HepG2 (cell line): ENCODE measurements at regions not wholly inside any gene's neighbourhood (a gene's known extent, or its start where the extent isn't known, plus 50 kb on each side); places are given as distances from the start of the nearest gene placed in this dataset.

Experiments
- ATAC-seq: fragments of 200-7000 bp; cut with Tn5 transposase; 3 replicates; pipeline ENCODE4 v1.9.1; 2020; ENCODE audit warnings: mild to moderate bottlenecking, moderate library complexity
- BruUV-seq: library from RNA; stranded (reverse); fragments of 400-500 nt; replicated peaks from 2 replicates; lab custom pipeline; 2021; lab: Mats Ljungman, UMichigan
- CTCF ChIA-PET: fragments of 300-600 bp; formaldehyde crosslinking; extraction: SDS; loops from one replicate; lab custom pipeline; 2021; ENCODE audit warnings: low total read pairs, inconsistent platforms, low intra/inter-chr PET ratio; lab: Yijun Ruan, JAX
- POLR2A ChIA-PET: fragments of 350-600 bp; sonication (Branson Sonifier 250); formaldehyde crosslinking; loops from one replicate; lab custom pipeline; 2020; ENCODE audit warnings: antibody characterized with exemption, inconsistent platforms; lab: Yijun Ruan, JAX
- DNase-seq: peaks from one replicate; pipeline ENCODE4 v3.0.0-alpha.2; 2015; ENCODE audit warnings: low spot score
- FAIRE-seq: peaks from 3 replicates; lab custom pipeline; 2011; peaks lifted over from hg19 to GRCh38; lab: Jason Lieb, UNC
- H2AFZ ChIP-seq: one replicate; pipeline ENCODE4 v1.6.1; 2011; ENCODE audit warnings: low read length, inconsistent platforms
- H3K27ac ChIP-seq: fragments of 300-600 bp; 3 replicates; pipeline ENCODE4 v1.8.0; 2011; ENCODE audit warnings: mixed run types, mild to moderate bottlenecking, mixed read lengths, low read length, inconsistent platforms; ENCODE audit not compliant: insufficient read depth; ENCODE audit errors: extremely low read length
- H3K27me3 ChIP-seq, 2 experiments: fragments of 200-600 bp in 1 of 2; 2 replicates in 1 of 2; 3 replicates in 1 of 2; pipeline versions ENCODE4 v1.6.0 to v1.8.0; 2011; ENCODE audit warnings: low read length in 2 of 2, mild to moderate bottlenecking in 2 of 2, moderate library complexity in 2 of 2, inconsistent platforms in 1 of 2; ENCODE audit not compliant: insufficient read depth in 2 of 2, control insufficient read depth in 1 of 2
- H3K36me3 ChIP-seq, 2 experiments: fragments of 200-600 bp in 1 of 2; replicated peaks in 1 of 2; 2 replicates in 1 of 2; 3 replicates in 1 of 2; pipeline versions ENCODE4 v1.5.1 to v1.8.0; 2011; ENCODE audit warnings: low read length in 2 of 2, inconsistent platforms in 1 of 2; ENCODE audit not compliant: insufficient read depth in 2 of 2, control insufficient read depth in 1 of 2
- H3K4me1 ChIP-seq: 2 replicates; pipeline ENCODE4 v1.5.1; 2012; ENCODE audit warnings: low read length, inconsistent platforms; ENCODE audit not compliant: insufficient read depth
- H3K4me2 ChIP-seq: 2 replicates; pipeline ENCODE4 v1.6.0; 2011; ENCODE audit warnings: low read depth, low read length, inconsistent platforms
- H3K4me3 ChIP-seq, 3 experiments: fragments of 200-600 bp in 1 of 3; sonication (generic), shearing (Covaris generic) in 1 of 3; replicated peaks in 1 of 3; 2 replicates each; pipeline ENCODE4 v1.5.1; 2011 to 2016; ENCODE audit warnings: low read length in 3 of 3, inconsistent platforms in 2 of 3, low read depth in 2 of 3, mild to moderate bottlenecking in 2 of 3, control low read depth in 1 of 3, mixed read lengths in 1 of 3; ENCODE audit not compliant: insufficient read depth in 1 of 3
- H3K79me2 ChIP-seq: one replicate; pipeline ENCODE4 v1.6.1; 2011; ENCODE audit warnings: low read length, inconsistent platforms; ENCODE audit not compliant: insufficient read depth
- H3K9ac ChIP-seq: 2 replicates; pipeline ENCODE4 v1.6.0; 2011; ENCODE audit warnings: mild to moderate bottlenecking, low read depth, low read length, inconsistent platforms; ENCODE audit not compliant: insufficient read depth
- H3K9me3 ChIP-seq: 2 replicates; pipeline ENCODE4 v1.5.1; 2012; ENCODE audit warnings: mild to moderate bottlenecking, low read length
- H4K20me1 ChIP-seq: 2 replicates; pipeline ENCODE4 v1.6.0; 2011; ENCODE audit warnings: inconsistent platforms, mild to moderate bottlenecking, low read length, moderate library complexity; ENCODE audit not compliant: insufficient read depth
- ARHGAP35 ChIP-seq: sonication (generic); formaldehyde crosslinking; IDR thresholded peaks from 2 replicates; pipeline ENCODE4 v1.9.0; 2022; ENCODE audit warnings: mild to moderate bottlenecking, inconsistent platforms, moderate library complexity, missing genetic modification reagents, borderline replicate concordance
- DNMT3B ChIP-seq: conservative IDR thresholded peaks from 2 replicates; pipeline ENCODE4 v1.6.1; 2016; ENCODE audit warnings: missing biosample characterization, control low read depth
- GATA4 ChIP-seq: sonication (generic); IDR thresholded peaks from 2 replicates; pipeline ENCODE4 v1.6.1; 2016; ENCODE audit warnings: antibody characterized with exemption, low read depth, borderline replicate concordance
- MEIS2 ChIP-seq: sonication (generic); formaldehyde crosslinking; IDR thresholded peaks from 2 replicates; pipeline ENCODE4 v1.9.0; 2021; ENCODE audit warnings: mild to moderate bottlenecking, missing genetic modification reagents
- MIER3 ChIP-seq: IDR thresholded peaks from 2 replicates; pipeline ENCODE4 v1.6.1; 2016; ENCODE audit warnings: missing compliant biosample characterization, borderline replicate concordance
- MTF1 ChIP-seq: sonication (generic); formaldehyde crosslinking; IDR thresholded peaks from 2 replicates; pipeline ENCODE4 v1.5.0; 2020; ENCODE audit warnings: missing genetic modification reagents
- RBFOX2 ChIP-seq: fragments of 200-400 bp; formaldehyde crosslinking; IDR thresholded peaks from 2 replicates; pipeline ENCODE4 v1.6.1; 2017; ENCODE audit warnings: low read depth, mild to moderate bottlenecking, low read length
- XBP1 ChIP-seq: sonication (generic); formaldehyde crosslinking; IDR thresholded peaks from 2 replicates; pipeline ENCODE4 v1.5.0; 2020; ENCODE audit warnings: missing genetic modification reagents
- YEATS2 ChIP-seq: sonication (generic); formaldehyde crosslinking; IDR thresholded peaks from 2 replicates; pipeline ENCODE4 v1.4.0; 2020; ENCODE audit warnings: missing genetic modification reagents, borderline replicate concordance
- ZFP90 ChIP-seq: sonication (generic); formaldehyde crosslinking; IDR thresholded peaks from 2 replicates; pipeline ENCODE4 v1.8.0; 2022; ENCODE audit warnings: missing genetic modification reagents, mild to moderate bottlenecking, inconsistent platforms, borderline replicate concordance
- ZNF138 ChIP-seq: sonication (generic); formaldehyde crosslinking; IDR thresholded peaks from 2 replicates; pipeline ENCODE4 v1.5.0; 2020; ENCODE audit warnings: mild to moderate bottlenecking, low read depth, missing genetic modification reagents
- ZNF282 ChIP-seq: fragments of 450-650 bp; IDR thresholded peaks from 2 replicates; pipeline ENCODE4 v1.6.1; 2018; ENCODE audit not compliant: partially characterized antibody
- ZNF326 ChIP-seq: sonication (generic); formaldehyde crosslinking; IDR thresholded peaks from 2 replicates; pipeline ENCODE4 v1.4.0; 2020; ENCODE audit warnings: missing genetic modification reagents, borderline replicate concordance
- ZNF441 ChIP-seq: sonication (generic); formaldehyde crosslinking; IDR thresholded peaks from 2 replicates; pipeline ENCODE4 v1.7.0; 2021; ENCODE audit warnings: missing genetic modification reagents, borderline replicate concordance
- ZNF556 ChIP-seq: sonication (generic); formaldehyde crosslinking; IDR thresholded peaks from 2 replicates; pipeline ENCODE4 v1.4.0; 2020; ENCODE audit warnings: mild to moderate bottlenecking, missing genetic modification reagents, borderline replicate concordance
- ZNF777 ChIP-seq: sonication (generic); formaldehyde crosslinking; IDR thresholded peaks from 2 replicates; pipeline ENCODE4 v1.4.0; 2020; ENCODE audit warnings: missing genetic modification reagents
- ZNF788 ChIP-seq: sonication (generic); formaldehyde crosslinking; IDR thresholded peaks from 2 replicates; pipeline ENCODE4 v1.5.0; 2020; ENCODE audit warnings: mild to moderate bottlenecking, missing genetic modification reagents, borderline replicate concordance
- ZSCAN12 ChIP-seq: sonication (generic); formaldehyde crosslinking; IDR thresholded peaks from 2 replicates; pipeline ENCODE4 v1.9.0; 2021; ENCODE audit warnings: mild to moderate bottlenecking, missing genetic modification reagents
- WGBS: methylation state at CpG from one replicate; pipeline ENCODE4 v1.1.6; 2017; ENCODE audit warnings: low lambda C conversion rate; 5-methylcytosine and 5-hydroxymethylcytosine counted together
- in situ Hi-C: cut with HindIII; loops from 2 replicates; pipeline ENCODE4 v1.10.0; 2017; ENCODE audit warnings: low pct_unique_long_range_greater_than_20kb; ENCODE audit not compliant: extremely low pct_ligation_motif_present
- intact Hi-C: fragments of 100-400 bp; cut with micrococcal nuclease; formaldehyde crosslinking; loops from one replicate; pipeline ENCODE4 v1.10.0; 2022; ENCODE audit not compliant: unreplicated experiment
- TF ChIP-seq, protein P1 (sequence below): sonication (generic); formaldehyde crosslinking; IDR thresholded peaks from 2 replicates; pipeline ENCODE4 v1.8.0; 2023; ENCODE audit warnings: mild to moderate bottlenecking, missing genetic modification reagents
- TF ChIP-seq, protein P2 (sequence below): sonication (generic); formaldehyde crosslinking; IDR thresholded peaks from 2 replicates; pipeline ENCODE4 v1.5.0; 2020; ENCODE audit warnings: missing genetic modification reagents, mild to moderate bottlenecking, borderline replicate concordance
- TF ChIP-seq, protein P3 (sequence below): sonication (generic); formaldehyde crosslinking; IDR thresholded peaks from 2 replicates; pipeline ENCODE4 v1.4.0; 2020; ENCODE audit warnings: mild to moderate bottlenecking, missing genetic modification reagents

DNA sequence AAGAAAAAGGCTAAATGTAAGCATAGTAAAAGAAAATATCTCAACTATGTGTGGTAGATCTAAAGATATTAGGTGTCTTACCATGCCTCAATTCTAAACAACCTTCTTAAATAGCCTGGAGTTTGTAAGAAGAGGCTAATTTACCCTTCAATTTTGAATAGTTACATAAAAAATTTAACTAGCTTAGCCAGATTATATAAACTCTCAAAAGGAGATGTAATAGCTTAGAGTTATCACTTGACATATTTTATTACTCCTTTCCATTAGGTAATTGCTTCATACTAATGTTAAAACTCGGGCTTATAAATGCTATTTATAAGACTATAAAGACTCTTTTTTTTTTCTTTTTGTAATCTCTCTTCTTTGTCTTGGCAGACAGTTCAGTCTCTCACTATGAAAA lies 297.5 kb upstream of the PABPC4L start (continued):
- TF ChIP-seq, protein P1, sequence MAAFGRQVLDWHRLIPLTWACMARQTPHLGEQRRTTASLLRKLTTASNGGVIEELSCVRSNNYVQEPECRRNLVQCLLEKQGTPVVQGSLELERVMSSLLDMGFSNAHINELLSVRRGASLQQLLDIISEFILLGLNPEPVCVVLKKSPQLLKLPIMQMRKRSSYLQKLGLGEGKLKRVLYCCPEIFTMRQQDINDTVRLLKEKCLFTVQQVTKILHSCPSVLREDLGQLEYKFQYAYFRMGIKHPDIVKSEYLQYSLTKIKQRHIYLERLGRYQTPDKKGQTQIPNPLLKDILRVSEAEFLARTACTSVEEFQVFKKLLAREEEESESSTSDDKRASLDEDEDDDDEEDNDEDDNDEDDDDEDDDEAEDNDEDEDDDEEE (CRISPR knock-in tag), result no peak
- TF ChIP-seq ARHGAP35, result no peak
- TF ChIP-seq ZSCAN12, result no peak
- TF ChIP-seq ZFP90 (CRISPR knock-in tag), result no peak

DNA sequence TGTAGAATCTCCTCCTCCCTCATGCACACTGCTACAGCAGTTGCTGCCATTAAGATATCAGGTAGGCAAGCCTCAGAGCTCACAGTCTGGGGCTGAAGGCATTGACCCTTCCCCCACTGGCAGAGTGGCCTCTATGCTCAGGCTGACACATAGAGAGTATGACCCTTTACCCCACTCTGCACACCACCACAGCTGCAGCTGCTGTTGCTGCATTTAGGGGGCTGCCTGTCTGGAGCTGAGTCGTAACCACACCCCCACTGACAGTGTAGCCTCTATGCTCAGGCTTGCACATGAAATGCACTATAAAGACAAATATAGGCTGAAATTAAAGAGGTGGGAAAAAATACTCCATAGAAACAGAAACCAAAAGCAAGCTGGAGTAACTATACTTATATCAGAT lies 289.3 kb upstream of the PABPC4L start:
- Histone ChIP-seq H3K27me3 (no peaks in the 10 kb centered on the region), H3K4me3 (no peak overlapping the region), H4K20me1 (no peaks in the 10 kb centered on the region), H3K4me1 (no peaks in the 10 kb centered on the region), H2AFZ (no peak overlapping the region), H3K27ac (no peak overlapping the region), H3K4me2 (no peak overlapping the region), H3K9ac (no peak overlapping the region), H3K9me3 (no peaks in the 10 kb centered on the region), H3K36me3 (no peaks in the 10 kb centered on the region), H3K79me2 (no peaks in the 10 kb centered on the region)
- ChIA-PET CTCF (no interaction called here), POLR2A (no interaction called here)
- TF ChIP-seq ZNF326 (CRISPR knock-in tag), result no peak
- no peak for TF ChIP-seq GATA4
- no peak for TF ChIP-seq MEIS2
- TF ChIP-seq XBP1 (CRISPR knock-in tag), result no peak
- no peak for TF ChIP-seq MIER3 (CRISPR knock-in tag)
- TF ChIP-seq ZNF788 (CRISPR knock-in tag), result no peak
- no peak for TF ChIP-seq ZNF282
- no peak for TF ChIP-seq ZNF777 (CRISPR knock-in tag)
- no peak for TF ChIP-seq YEATS2 (CRISPR knock-in tag)
- no peak for TF ChIP-seq ZNF138 (CRISPR knock-in tag)
- TF ChIP-seq ZNF441 (CRISPR knock-in tag), result no peak
- TF ChIP-seq ZNF556, result no peak
- no peak for TF ChIP-seq RBFOX2
- no peak for TF ChIP-seq DNMT3B (CRISPR knock-in tag)
- TF ChIP-seq, protein P2, sequence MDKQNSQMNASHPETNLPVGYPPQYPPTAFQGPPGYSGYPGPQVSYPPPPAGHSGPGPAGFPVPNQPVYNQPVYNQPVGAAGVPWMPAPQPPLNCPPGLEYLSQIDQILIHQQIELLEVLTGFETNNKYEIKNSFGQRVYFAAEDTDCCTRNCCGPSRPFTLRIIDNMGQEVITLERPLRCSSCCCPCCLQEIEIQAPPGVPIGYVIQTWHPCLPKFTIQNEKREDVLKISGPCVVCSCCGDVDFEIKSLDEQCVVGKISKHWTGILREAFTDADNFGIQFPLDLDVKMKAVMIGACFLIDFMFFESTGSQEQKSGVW (CRISPR knock-in tag), result no peak
- no peak for TF ChIP-seq MTF1 (CRISPR knock-in tag)
- TF ChIP-seq, protein P3, sequence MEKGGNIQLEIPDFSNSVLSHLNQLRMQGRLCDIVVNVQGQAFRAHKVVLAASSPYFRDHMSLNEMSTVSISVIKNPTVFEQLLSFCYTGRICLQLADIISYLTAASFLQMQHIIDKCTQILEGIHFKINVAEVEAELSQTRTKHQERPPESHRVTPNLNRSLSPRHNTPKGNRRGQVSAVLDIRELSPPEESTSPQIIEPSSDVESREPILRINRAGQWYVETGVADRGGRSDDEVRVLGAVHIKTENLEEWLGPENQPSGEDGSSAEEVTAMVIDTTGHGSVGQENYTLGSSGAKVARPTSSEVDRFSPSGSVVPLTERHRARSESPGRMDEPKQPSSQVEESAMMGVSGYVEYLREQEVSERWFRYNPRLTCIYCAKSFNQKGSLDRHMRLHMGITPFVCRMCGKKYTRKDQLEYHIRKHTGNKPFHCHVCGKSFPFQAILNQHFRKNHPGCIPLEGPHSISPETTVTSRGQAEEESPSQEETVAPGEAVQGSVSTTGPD (CRISPR knock-in tag), result no peak
- in situ Hi-C loops, result no loop called here
- no TSS peak for BruUV-seq
- ATAC-seq, result no peak
- DNase-seq, result no peak
- FAIRE-seq, result no peak
- intact Hi-C loops, result no loop called here
- WGBS, result 0% methylated on average over 1 of the region's 1 CpG
